Medulla oblongata (tissue), 1 donor: ENCODE measurements at regions not wholly inside any gene's neighbourhood (a gene's known extent, or its start where the extent isn't known, plus 50 kb on each side); places are given as distances from the start of the nearest gene placed in this dataset.
A peak's percentile ranks its signal among the peaks of the same experiment; 100 is the strongest.
"Not testable (repeated sequence)": the region's sequence is repeated elsewhere in the genome, so short reads cannot be mapped to it uniquely, and the experiment has no call there.

ENCODE experiments used
- DNase-seq: peaks from one replicate; pipeline ENCODE4 v3.0.0-alpha.2; 2015; ENCODE audit errors: extremely low spot score

DNA sequence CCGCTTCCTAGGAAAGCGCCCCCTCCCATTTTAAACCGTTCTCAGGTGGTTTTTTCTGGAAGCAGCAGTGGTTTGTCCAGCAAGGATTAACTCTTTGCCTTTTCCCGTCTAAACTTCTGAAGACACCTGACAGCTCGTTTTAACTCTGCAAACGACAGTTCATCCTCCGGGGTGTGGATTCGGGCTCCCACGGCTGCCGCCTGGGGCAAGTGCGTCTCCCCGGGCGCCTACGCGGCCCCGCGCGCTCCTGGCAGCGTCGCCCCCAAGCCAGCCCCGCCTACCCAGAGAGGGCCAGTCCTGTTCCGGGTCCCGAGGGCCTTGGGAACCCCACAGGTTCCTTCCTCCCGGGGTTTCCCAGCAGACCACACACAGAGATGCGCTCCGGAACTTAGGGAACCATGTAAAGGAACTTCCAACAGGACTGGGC lies 54.4 kb downstream of the PRR18 start:
- peak; percentile 19 for DNase-seq

- no peak for DNase-seq
Measured at GRCh38 chr6:166253281-166253681, 54.9 kb downstream of the PRR18 start.

GRCh38 chr6:166252601-166253000 lies 55.6 kb downstream of the PRR18 start:
- DNase-seq: no peak

DNA sequence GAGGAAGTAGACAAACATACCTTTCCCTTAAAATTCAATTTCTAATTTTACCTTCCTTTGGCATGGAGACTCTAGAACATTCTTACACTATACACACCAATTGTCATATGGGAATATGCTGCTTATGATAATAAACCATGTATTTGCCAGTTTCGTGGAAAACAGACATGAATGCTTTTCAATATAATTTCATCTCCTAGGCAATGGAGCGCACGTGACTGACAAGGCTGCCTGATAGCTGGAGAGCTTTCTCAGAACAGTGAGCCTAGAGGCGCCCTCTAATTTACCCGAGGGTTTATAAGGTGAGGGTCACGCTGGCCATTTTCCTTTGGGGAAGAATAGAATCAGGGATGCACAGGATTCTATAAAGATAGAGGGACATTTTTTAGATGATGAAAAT lies 56.5 kb downstream of the PRR18 start:
- DNase-seq: no peak

- DNase-seq: no peak
Measured at GRCh38 chr6:166251211-166251610, 57.0 kb downstream of the PRR18 start.

DNA sequence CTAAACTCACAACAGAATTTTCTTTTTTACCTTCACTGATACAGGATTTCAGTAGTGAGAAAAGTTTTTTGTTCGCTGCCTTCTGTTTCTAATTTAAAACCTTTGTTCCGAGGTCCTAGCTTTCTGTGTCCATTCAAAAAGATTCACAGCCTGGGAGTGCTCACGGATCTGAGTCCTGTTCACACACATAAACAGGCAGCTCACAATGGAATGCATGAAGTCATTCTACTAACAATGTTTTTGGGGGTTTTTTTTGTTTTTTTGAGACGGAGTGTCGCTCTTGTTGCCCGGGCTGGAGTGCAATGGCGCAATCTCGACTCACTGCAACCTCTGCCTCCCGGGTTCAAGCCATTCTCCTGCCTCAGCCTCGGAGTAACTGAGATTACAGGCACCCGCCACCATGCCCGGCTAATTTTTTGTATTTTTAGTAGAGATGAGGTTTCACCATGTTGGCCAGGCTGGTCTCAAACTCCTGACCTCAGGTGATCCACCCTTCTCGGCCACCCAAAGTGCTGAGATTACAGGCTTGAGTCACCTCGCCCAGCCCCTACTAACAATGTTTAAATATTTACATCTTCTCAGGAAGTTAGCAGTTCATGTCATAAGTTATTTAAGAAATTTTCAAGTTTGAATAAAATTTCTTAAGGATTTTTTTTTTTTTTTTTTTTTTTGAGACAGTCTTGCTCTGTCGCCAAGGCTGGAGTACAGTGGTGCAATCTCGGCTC lies 59.0 kb downstream of the PRR18 start:
- DNase-seq: not testable (repeated sequence)

DNA sequence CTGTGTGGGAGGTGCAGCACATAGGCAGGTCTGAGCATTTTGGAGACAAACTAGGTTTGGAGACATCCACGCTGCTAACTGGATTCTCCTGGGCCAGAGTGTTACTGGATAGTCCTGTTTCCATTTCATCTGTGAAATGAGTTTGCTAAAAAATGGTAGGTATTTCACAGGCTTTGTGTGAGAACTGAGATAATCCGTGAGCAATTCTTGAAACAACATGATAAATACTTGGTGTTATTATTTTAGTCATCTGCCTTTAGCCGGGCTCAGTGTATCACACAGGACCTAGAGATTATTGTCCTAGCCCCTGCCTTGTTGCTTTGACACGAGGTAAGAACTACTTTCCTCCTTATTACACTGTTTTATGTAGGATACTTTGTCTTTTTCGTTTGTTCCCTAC lies 63.0 kb downstream of the PRR18 start:
- DNase-seq: no peak

DNA sequence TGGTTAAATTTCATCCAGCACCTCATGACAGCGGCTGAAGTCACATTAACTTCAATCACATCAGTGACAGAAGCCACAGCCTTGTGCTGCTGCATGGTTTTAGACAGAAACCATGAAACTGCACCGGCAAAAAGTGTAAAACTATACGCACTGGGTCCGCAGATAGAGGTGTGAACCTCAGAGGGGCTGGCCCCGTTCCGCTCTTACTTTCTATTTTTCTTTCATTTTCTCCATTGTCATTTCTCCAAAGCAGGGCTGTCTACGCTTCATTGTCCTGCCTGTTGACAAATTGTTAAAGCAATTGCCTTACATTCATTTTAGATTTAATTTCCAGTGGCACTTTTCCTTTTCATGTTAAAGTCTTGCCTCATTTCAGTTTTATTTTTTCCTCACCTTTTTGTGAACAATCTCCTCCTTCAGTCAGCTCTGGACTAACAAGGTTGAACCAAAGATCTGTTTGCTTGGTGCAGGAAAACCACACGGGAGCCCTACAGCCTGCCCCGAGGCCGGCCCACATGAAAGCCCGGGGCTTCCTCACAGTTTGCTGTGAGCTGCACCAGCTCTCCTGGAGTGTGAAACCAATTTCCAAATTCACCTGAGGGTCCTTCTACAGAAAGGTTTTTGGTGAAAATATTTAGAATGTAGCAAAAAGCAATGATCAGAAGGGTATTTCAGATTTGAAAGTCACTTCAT lies 63.7 kb downstream of the PRR18 start:
- DNase-seq: no peak

DNA sequence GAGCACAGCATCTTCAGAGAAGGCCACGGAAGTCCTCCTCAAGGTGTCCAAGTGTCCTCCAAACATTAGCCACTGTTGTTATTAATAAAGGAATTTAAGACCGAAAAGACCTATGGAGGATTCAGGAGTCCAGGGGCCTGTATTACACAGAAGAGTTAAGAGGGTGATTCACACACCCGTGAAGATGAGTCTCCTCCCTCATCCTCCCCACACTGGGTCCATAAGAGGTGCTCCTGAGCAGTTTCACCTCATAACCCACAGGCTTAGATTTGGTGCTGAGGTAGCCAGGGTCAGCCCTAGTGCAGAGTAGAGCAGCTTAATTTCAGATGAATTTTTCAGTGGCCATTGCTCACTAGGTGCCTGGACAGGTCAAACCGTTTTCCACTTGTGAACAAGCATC lies 65.3 kb downstream of the PRR18 start:
- no peak for DNase-seq

- no peak for DNase-seq
Measured at GRCh38 chr6:166241974-166242373, 66.2 kb downstream of the PRR18 start.

GRCh38 chr6:166240889-166241288 lies 67.3 kb downstream of the PRR18 start:
- DNase-seq: no peak

DNA sequence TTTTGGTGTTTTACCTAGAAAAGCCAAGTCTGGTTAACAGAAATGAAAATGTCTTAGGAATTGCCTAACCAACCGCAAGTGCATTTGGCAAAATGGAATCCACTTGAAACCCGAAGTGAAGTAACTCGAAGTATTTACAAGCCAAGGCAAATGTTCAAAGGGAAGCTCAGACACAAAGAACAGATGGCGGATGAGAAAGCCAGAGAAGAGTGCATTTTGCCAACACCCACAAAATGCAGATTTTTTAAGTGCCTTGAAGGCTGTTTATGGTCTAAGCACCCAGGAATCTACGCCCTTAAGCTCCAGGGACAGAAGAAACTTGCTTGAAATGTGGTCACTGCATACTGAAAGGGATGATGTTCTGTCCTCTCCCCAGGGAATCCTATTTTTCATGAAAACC lies 70.0 kb upstream of the TBXT start:
- DNase-seq: no peak

- DNase-seq: peak; percentile 14
Measured at GRCh38 chr6:166236596-166236995, 68.9 kb upstream of the TBXT start.

DNA sequence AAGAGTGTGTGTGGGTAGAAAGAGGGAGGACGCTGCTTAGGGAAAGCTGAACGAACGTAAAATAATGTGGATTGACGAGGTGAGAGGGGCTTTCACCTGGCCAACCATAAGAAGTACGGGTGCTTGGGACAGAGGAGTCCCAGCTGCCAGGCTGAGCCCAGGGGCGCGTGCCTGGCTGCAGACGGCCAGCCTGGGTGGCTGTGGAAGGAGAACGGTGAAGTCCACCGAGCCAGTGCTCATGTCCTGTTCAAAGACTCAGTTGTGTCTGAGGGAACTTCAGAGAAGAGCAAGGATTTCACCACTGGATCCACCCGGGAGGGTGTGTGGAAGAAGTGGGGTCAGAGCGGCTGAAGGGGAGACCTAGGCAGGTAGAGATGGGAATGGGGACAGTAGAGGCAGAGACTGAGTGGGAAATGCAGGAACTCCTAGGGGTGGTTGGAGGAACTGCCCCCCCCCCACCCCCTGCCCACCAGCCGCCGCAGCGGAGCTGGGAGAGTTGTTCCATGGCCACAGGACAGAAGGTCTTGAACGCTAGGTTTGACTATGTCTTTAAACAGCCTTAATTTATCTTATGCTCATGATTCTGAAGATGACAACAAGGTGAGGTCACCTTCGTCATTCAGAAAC lies 68.1 kb upstream of the TBXT start:
- DNase-seq: no peak

DNA sequence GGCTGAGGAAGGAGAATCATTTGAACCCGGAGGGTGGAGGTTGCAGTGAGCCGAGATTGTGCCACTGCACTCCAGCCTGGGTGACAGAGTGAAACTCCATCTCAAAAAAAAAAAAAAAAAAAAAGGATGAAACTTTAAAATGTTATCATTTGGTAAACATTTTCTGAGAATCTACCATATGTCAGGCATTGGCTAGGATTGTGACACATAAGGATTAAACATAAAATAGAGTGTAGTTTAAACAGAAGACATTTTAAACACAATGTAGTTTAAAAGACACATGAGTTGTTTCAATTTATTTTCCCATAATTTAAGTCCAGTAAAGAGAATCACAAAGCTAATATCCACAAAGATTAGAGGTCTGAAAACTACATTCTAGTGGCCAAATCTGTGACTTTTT lies 63.5 kb upstream of the TBXT start:
- not testable (repeated sequence) for DNase-seq

DNA sequence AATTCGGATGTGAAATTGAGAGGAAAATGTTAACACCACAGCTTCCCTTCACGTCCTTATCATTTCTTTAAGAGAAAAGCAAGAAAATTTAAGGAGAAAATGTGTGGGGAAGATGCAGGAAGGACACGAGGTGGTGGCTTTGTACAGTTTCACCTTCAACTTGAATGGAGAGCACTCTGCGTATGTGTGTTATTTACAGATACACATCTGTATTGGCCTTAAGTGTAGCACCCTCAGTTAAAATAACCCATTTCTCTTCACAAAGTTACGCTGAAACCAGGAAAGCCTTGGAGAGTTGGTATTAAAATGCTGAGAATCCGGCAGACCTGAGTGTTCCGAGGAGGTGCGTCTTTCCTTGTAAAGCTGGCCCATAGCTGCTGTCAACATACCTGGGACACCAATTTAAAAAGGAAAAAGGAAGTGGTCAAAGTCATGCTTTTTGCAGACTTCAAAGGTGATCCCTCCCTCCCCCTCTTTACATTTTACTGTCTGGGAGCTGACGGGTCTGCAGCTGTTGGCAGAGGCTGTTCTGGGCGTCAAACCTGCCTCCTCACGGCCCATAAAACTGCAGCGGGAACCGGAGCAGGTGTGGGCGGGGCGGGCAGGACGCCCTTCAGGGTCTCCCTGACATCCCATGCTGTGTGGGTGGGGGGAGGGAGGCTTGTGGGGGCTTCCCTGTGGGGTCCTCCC lies 61.3 kb upstream of the TBXT start:
- no peak for DNase-seq

DNA sequence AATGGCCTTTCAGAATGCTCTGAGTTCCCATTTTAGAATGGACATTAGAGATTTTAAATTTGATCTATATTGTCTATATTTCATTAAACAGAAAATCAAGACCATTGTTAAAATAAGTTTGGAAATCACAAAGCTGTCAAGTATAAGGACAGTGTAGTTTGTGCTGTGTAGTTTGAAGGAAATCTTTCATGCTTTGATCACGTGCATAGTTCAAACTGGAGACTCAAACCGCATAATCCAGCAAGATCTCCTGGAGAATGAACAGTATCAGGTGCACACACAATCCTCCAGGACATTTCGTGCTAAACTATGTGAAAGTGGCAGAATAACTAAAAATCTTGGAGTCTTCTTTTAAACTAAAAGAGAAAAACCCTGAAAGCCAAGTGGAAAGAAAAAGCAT lies 60.8 kb upstream of the TBXT start:
- no peak for DNase-seq

- no peak for DNase-seq
Measured at GRCh38 chr6:166223079-166223478, 55.4 kb upstream of the TBXT start.

- no peak for DNase-seq
Measured at GRCh38 chr6:166222631-166223030, 55.0 kb upstream of the TBXT start.

DNA sequence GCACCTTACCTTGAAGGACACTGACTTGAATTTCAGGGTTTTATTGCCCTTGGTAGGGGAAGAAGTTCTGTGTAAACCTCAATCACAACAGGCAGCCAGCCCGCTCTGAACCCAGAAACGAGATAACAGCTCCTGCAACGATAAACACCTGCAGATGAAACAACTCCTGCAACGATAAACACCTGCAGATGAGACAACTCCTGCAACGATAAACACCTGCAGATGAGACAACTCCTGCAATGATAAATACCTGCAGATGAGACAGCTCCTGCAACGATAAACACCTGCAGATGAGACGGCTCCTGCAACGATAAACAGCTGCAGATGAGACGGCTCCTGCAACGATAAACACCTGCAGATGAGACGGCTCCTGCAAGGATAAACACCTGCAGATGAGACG lies 54.0 kb upstream of the TBXT start:
- no peak for DNase-seq

GRCh38 chr6:166221040-166221439 lies 53.4 kb upstream of the TBXT start:
- no peak for DNase-seq
